ENCODE measurements at regions not wholly inside any gene's neighbourhood (a gene's known extent, or its start where the extent isn't known, plus 50 kb on each side); places are given as distances from the start of the nearest gene placed in this dataset.
A peak's percentile ranks its signal among the peaks of the same experiment; 100 is the strongest.

DNA sequence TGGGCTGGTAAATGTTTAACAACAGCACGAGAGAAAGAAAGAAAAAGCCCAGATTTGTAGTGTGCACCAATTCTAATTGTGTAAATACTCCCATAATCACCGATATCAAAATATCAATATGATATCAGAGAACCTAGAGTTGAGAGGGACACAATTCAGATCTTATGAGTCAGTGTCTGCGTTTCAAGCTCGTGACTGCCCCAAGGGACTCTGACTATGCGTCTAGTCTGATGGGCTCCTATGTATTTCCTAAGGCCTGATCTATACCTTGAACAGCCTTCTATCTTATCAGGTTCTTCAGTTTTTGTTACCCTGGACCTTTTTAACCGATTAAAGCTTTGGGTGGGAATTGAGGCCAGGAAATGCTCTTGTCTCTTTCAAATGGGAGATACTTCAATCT is 243.0 kb upstream of the SLC24A2 start:
- 75 to 84% (median 82%) methylated on average over 6 of the region's 6 CpGs for WGBS, 3 donors
- intact Hi-C loops (cut with DNase I) = no loop called here
- no peaks in the 10 kb centered on the region for H3K36me3 ChIP-seq (ENCODE audit: insufficient read depth in 1 of 2, low read depth in 1 of 2)
- no peak for DNase-seq
- no peaks in the 10 kb centered on the region for H3K27me3 ChIP-seq (ENCODE audit: insufficient read depth in 3 of 3, low read length in 2 of 3)
- H3K4me1 ChIP-seq = no peaks in the 10 kb centered on the region
- TF ChIP-seq, protein P1, sequence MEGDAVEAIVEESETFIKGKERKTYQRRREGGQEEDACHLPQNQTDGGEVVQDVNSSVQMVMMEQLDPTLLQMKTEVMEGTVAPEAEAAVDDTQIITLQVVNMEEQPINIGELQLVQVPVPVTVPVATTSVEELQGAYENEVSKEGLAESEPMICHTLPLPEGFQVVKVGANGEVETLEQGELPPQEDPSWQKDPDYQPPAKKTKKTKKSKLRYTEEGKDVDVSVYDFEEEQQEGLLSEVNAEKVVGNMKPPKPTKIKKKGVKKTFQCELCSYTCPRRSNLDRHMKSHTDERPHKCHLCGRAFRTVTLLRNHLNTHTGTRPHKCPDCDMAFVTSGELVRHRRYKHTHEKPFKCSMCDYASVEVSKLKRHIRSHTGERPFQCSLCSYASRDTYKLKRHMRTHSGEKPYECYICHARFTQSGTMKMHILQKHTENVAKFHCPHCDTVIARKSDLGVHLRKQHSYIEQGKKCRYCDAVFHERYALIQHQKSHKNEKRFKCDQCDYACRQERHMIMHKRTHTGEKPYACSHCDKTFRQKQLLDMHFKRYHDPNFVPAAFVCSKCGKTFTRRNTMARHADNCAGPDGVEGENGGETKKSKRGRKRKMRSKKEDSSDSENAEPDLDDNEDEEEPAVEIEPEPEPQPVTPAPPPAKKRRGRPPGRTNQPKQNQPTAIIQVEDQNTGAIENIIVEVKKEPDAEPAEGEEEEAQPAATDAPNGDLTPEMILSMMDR (IDR thresholded peaks at IDR 0.05) = no peak
- no peaks in the 10 kb centered on the region for H3K9me3 ChIP-seq
- H3K4me3 ChIP-seq = no peak overlapping the region
- no peak overlapping the region for H3K27ac ChIP-seq
- no peak for ATAC-seq

DNA sequence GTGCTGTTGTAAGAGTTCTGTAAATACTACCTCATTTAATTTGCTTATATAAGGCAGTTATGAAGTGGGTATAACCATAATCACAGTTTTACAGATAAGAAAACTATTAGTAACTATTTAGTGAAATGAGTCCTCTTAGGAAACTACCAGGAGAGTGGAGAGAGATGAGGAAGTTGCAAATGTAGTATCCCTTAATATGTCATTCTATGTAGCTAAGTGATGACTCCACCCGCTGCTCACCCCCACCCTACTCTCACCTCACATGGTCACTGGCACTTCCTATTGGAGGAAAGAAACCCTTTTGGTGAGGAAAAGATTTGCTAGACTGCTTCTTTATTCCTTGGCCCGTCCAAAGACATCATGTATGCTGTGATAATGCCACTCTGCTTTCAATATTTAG is 241.8 kb upstream of the SLC24A2 start:
- H3K27ac ChIP-seq = no peak overlapping the region
- no peak overlapping the region for H3K4me3 ChIP-seq
- ATAC-seq = no peak
- intact Hi-C loops (cut with DNase I) = no loop called here
- H3K27me3 ChIP-seq (ENCODE audit: insufficient read depth in 3 of 3, low read length in 2 of 3) = no peaks in the 10 kb centered on the region
- 85 to 93% (median 91%) methylated on average over 2 of the region's 2 CpGs for WGBS, 3 donors
- H3K4me1 ChIP-seq = no peaks in the 10 kb centered on the region
- H3K36me3 ChIP-seq (ENCODE audit: insufficient read depth in 1 of 2, low read depth in 1 of 2) = no peaks in the 10 kb centered on the region
- no peak for DNase-seq
- TF ChIP-seq, protein P1 (IDR thresholded peaks at IDR 0.05) = no peak
- H3K9me3 ChIP-seq = no peaks in the 10 kb centered on the region

DNA sequence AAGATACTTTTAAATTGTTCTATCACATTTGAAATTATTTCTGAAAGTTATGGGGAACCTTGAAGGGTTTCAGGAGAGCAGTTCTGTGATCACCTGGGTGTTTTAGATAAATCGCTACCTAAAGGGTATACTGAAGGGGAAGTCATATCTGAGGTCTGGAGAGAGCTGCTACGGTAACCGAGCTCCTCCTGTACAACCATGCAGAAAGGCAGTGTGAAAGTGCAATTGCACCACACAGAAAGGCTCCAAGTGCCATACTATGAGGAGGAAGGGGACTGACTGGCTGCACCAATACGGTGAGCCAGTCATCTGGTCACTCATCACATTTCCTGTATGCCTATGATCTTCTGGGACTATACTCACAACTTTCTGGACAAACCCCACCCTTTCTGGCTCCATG is 241.4 kb upstream of the SLC24A2 start:
- no peak overlapping the region for H3K27ac ChIP-seq
- no peak for DNase-seq
- 83 to 87% (median 86%) methylated on average over 4 of the region's 4 CpGs for whole genome bisulfite sequencing, 3 donors
- H3K36me3 ChIP-seq (ENCODE audit: insufficient read depth in 1 of 2, low read depth in 1 of 2) = no peaks in the 10 kb centered on the region
- intact Hi-C loops (cut with DNase I) = no loop called here
- H3K9me3 ChIP-seq = no peaks in the 10 kb centered on the region
- no peaks in the 10 kb centered on the region for H3K27me3 ChIP-seq (ENCODE audit: insufficient read depth in 3 of 3, low read length in 2 of 3)
- H3K4me3 ChIP-seq = no peak overlapping the region
- no peaks in the 10 kb centered on the region for H3K4me1 ChIP-seq
- ATAC-seq = no peak
- TF ChIP-seq, protein P1 (IDR thresholded peaks at IDR 0.05) = no peak

DNA sequence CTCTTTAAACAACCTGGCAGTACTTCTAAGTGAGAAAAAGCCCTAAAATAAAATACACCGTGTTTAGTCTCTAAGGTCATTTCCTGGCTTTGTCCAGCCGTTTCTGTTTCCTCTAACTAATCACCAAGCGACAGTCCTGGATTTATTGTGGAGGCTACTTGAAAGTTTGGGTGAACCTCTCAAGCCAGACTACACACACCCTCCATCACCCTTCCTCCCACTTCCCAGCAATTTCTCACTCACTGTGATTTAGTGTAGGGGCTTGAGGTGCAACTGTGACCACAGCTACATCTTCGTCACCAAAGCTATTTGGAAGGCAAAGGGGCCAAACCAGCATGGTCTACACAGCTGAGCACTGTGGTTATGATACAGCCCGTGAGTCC is 240.0 kb upstream of the SLC24A2 start:
- no peaks in the 10 kb centered on the region for H3K4me1 ChIP-seq
- no peaks in the 10 kb centered on the region for H3K27me3 ChIP-seq (ENCODE audit: insufficient read depth in 3 of 3, low read length in 2 of 3)
- intact Hi-C loops (cut with DNase I) = no loop called here
- ATAC-seq (peak in 1 of 4 donors; percentile 42), DNase-seq (no peak)
- no peak overlapping the region for H3K27ac ChIP-seq
- no peaks in the 10 kb centered on the region for H3K36me3 ChIP-seq (ENCODE audit: insufficient read depth in 1 of 2, low read depth in 1 of 2)
- 33 to 39% (median 34%) methylated on average over 5 of the region's 5 CpGs for WGBS, 3 donors
- TF ChIP-seq, protein P1 (IDR thresholded peaks at IDR 0.05) = no peak
- H3K9me3 ChIP-seq = no peaks in the 10 kb centered on the region
- H3K4me3 ChIP-seq = no peak overlapping the region

DNA sequence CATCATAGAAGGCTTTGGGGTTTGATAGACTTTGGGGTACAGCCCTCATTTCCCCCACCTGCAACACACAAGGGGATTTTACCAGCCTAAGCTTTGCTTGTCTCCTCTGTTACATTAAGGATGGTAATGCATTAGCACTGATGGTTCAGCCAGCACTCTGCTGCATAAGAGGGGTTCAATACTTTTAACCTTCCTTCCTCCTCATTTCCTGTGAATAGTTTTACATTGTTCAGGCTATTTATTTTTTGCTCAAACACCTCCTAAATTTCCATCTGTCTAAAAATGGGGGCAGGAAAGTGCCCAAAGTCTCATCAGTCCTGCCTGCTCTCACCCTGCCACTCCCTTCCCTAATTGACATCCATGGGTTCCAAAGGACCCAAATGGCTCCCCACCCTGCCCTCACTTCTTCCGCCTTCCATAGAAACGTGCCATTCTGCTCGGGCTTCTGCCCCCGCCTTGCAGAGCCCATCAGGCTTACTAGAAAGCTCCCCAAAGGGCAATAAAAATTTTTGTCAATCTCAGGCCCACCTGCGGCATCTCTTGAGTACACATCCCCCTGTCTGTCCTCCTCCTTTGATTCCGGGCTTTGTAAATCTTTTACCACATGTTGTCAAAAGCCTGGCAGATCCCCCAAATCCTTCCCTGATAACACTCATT is 239.5 kb upstream of the SLC24A2 start:
- DNase-seq = no peak
- no peaks in the 10 kb centered on the region for H3K36me3 ChIP-seq (ENCODE audit: insufficient read depth in 1 of 2, low read depth in 1 of 2)
- TF ChIP-seq, protein P1 (IDR thresholded peaks at IDR 0.05) = no peak
- WGBS, 3 donors = 44 to 61% (median 56%) methylated on average over 6 of the region's 6 CpGs
- no peaks in the 10 kb centered on the region for H3K4me1 ChIP-seq
- ATAC-seq = no peak
- no peak overlapping the region for H3K27ac ChIP-seq
- intact Hi-C loops (cut with DNase I) = no loop called here
- H3K9me3 ChIP-seq = no peaks in the 10 kb centered on the region
- no peak overlapping the region for H3K4me3 ChIP-seq
- H3K27me3 ChIP-seq (ENCODE audit: insufficient read depth in 3 of 3, low read length in 2 of 3) = no peaks in the 10 kb centered on the region

Measured in psoas muscle (tissue), 7 donors.